Prostate gland (tissue), 2 donors: ENCODE measurements at regions not wholly inside any gene's neighbourhood (a gene's known extent, or its start where the extent isn't known, plus 50 kb on each side); places are given as distances from the start of the nearest gene placed in this dataset.

ENCODE experiments used
- CTCF ChIP-seq, 4 experiments: fragments of 200-600 bp in 2 of 4; fragments of 450-650 bp in 2 of 4; sonication (generic) in 2 of 4; IDR thresholded peaks; 1 replicate in 3 of 4; 2 replicates in 1 of 4; pipeline ENCODE4 v1.5.1; 2016 to 2019; ENCODE audit warnings: antibody characterized with exemption in 4 of 4, mild to moderate bottlenecking in 2 of 4, moderate library complexity in 2 of 4
- POLR2AphosphoS5 ChIP-seq: sonication (generic); formaldehyde crosslinking; IDR thresholded peaks from one replicate; pipeline ENCODE4 v1.6.1; 2017; ENCODE audit warnings: antibody characterized with exemption

- TF ChIP-seq POLR2AphosphoS5 = no peak
- TF ChIP-seq CTCF (IDR thresholded peaks at IDR 0.05) = no peak
Observed at GRCh38 chrX:150268839-150269355, 94.2 kb upstream of the MAMLD1 start.
